GM23338 (cell line): ENCODE measurements at regions not wholly inside any gene's neighbourhood (a gene's known extent, or its start where the extent isn't known, plus 50 kb on each side); places are given as distances from the start of the nearest gene placed in this dataset.

Experiments
- ATAC-seq: fragments of 200-7000 bp; cut with Tn5 transposase; 3 replicates; pipeline ENCODE4 v1.9.1; 2020
- DNase-seq: peaks from one replicate; pipeline ENCODE4 v3.0.0-alpha.2; 2015; ENCODE audit warnings: low spot score
- H2AFZ ChIP-seq: fragments of 200-600 bp; sonication (generic); 2 replicates; pipeline ENCODE4 v1.8.0; 2016; ENCODE audit warnings: antibody characterized with exemption, mild to moderate bottlenecking, moderate library complexity
- H3F3A ChIP-seq: fragments of 200-600 bp; sonication (generic); replicated peaks from 2 replicates; pipeline ENCODE4 v1.8.0; 2017; ENCODE audit warnings: antibody characterized with exemption, mixed run types, low read depth
- H3K27ac ChIP-seq: fragments of 200-600 bp; sonication (generic); 2 replicates; pipeline ENCODE4 v1.6.1; 2016; ENCODE audit warnings: low read depth
- H3K27me3 ChIP-seq: fragments of 200-600 bp; sonication (generic); 2 replicates; pipeline ENCODE4 v1.8.0; 2016; ENCODE audit warnings: mild to moderate bottlenecking, mixed run types, moderate library complexity; ENCODE audit not compliant: insufficient read depth
- H3K36me3 ChIP-seq: fragments of 200-600 bp; sonication (generic); 2 replicates; pipeline ENCODE4 v1.8.0; 2016; ENCODE audit warnings: mild to moderate bottlenecking; ENCODE audit not compliant: insufficient read depth
- H3K4me1 ChIP-seq: fragments of 200-600 bp; sonication (generic); 2 replicates; pipeline ENCODE4 v1.8.0; 2016; ENCODE audit warnings: mild to moderate bottlenecking, moderate library complexity; ENCODE audit not compliant: insufficient read depth
- H3K4me2 ChIP-seq: fragments of 200-600 bp; sonication (generic); 2 replicates; pipeline ENCODE4 v1.7.1; 2017; ENCODE audit warnings: mixed run types
- H3K4me3 ChIP-seq: fragments of 200-600 bp; sonication (generic); 2 replicates; pipeline ENCODE4 v1.6.1; 2016; ENCODE audit warnings: mixed run types
- H3K79me2 ChIP-seq: fragments of 200-600 bp; sonication (generic); replicated peaks from 2 replicates; pipeline ENCODE4 v1.8.0; 2017; ENCODE audit warnings: mild to moderate bottlenecking; ENCODE audit not compliant: insufficient read depth
- H3K9me2 ChIP-seq: fragments of 200-600 bp; sonication (generic); 2 replicates; pipeline ENCODE4 v1.8.0; 2017; ENCODE audit not compliant: insufficient read depth
- H4K20me1 ChIP-seq: fragments of 200-600 bp; sonication (generic); replicated peaks from 2 replicates; pipeline ENCODE4 v1.8.0; 2017; ENCODE audit warnings: mild to moderate bottlenecking; ENCODE audit not compliant: insufficient read depth
- H3K27ac Mint-ChIP-seq: 2 replicates; pipeline ENCODE4 v1.8.0; 2020; ENCODE audit warnings: inconsistent platforms, mild to moderate bottlenecking, moderate library complexity, mixed read lengths
- H3K27me3 Mint-ChIP-seq: 3 replicates; pipeline ENCODE4 v1.8.0; 2022; ENCODE audit warnings: low read depth, mild to moderate bottlenecking, moderate library complexity, mixed read lengths, inconsistent platforms; ENCODE audit not compliant: insufficient read depth, poor library complexity
- H3K36me3 Mint-ChIP-seq: 3 replicates; pipeline ENCODE4 v1.8.0; 2021; ENCODE audit warnings: low read depth, mild to moderate bottlenecking, inconsistent platforms, moderate library complexity, mixed read lengths
- H3K4me1 Mint-ChIP-seq: 3 replicates; pipeline ENCODE4 v1.8.0; 2020; ENCODE audit warnings: mild to moderate bottlenecking, inconsistent platforms, mixed read lengths
- H3K4me3 Mint-ChIP-seq: 3 replicates; pipeline ENCODE4 v1.8.0; 2021; ENCODE audit warnings: moderate library complexity, mild to moderate bottlenecking, inconsistent platforms, mixed read lengths
- H3K9me3 Mint-ChIP-seq: 3 replicates; pipeline ENCODE4 v1.8.0; 2020; ENCODE audit warnings: moderate library complexity, mild to moderate bottlenecking, inconsistent platforms, mixed read lengths
- CREB1 ChIP-seq: fragments of 250-450 bp; sonication (Bioruptor Pico); IDR thresholded peaks from 2 replicates; pipeline ENCODE4 v1.5.0; 2020; ENCODE audit warnings: low read depth, mild to moderate bottlenecking, moderate library complexity
- CTCF ChIP-seq, 2 experiments: fragments of 200-600 bp in 1 of 2; sonication (generic) in 1 of 2; conservative IDR thresholded peaks; 2 replicates each; pipeline versions ENCODE4 v1.5.1 to v1.6.1; 2016 to 2017; ENCODE audit warnings: antibody characterized with exemption in 2 of 2, low read depth in 2 of 2, mild to moderate bottlenecking in 2 of 2, moderate library complexity in 1 of 2
- REST ChIP-seq: IDR thresholded peaks from one replicate; pipeline ENCODE4 v1.6.1; 2018; ENCODE audit warnings: antibody characterized with exemption; ENCODE audit not compliant: unreplicated experiment
- STAT1 ChIP-seq: IDR thresholded peaks from one replicate; pipeline ENCODE4 v1.6.1; 2016; ENCODE audit warnings: antibody characterized with exemption; ENCODE audit not compliant: unreplicated experiment
- ZNF114 ChIP-seq: fragments of 250-450 bp; sonication (Bioruptor Pico); IDR thresholded peaks from 2 replicates; pipeline ENCODE4 v1.5.0; 2020; ENCODE audit warnings: mild to moderate bottlenecking, moderate library complexity
- ZNF331 ChIP-seq: fragments of 250-450 bp; sonication (Bioruptor Pico); IDR thresholded peaks from 2 replicates; pipeline ENCODE4 v1.5.0; 2020; ENCODE audit warnings: low read depth, mild to moderate bottlenecking, moderate library complexity
- ZNF462 ChIP-seq: fragments of 250-450 bp; sonication (Bioruptor Pico); IDR thresholded peaks from 2 replicates; pipeline ENCODE4 v1.5.0; 2020; ENCODE audit warnings: mild to moderate bottlenecking, moderate library complexity

GRCh38 chr5:67496051-67496450, 299.5 kb upstream of the CD180 start (continued):
- no peak for TF ChIP-seq ZNF462 (CRISPR knock-in tag)

- no peaks in the 10 kb centered on the region for H3K9me2 ChIP-seq
- no peaks in the 10 kb centered on the region for H3K36me3 ChIP-seq
- Mint-ChIP-seq H3K27ac (no peak overlapping the region), H3K36me3 (peaks cover 6% of the 10 kb centered on the region; the same call in 2 of the 3 replicates), H3K4me1 (no peaks in the 10 kb centered on the region; the same call in 1 of the 3 replicates), H3K4me3 (no peak overlapping the region), H3K9me3 (peaks cover 10% of the 10 kb centered on the region), H3K27me3 (no peaks in the 10 kb centered on the region)
- no peaks in the 10 kb centered on the region for H4K20me1 ChIP-seq
- no peak overlapping the region for H3K4me3 ChIP-seq
- H3K27me3 ChIP-seq = no peaks in the 10 kb centered on the region
- H3F3A ChIP-seq = no peaks in the 10 kb centered on the region
- H3K27ac ChIP-seq = no peak overlapping the region
- H3K4me1 ChIP-seq = no peaks in the 10 kb centered on the region
- H3K4me2 ChIP-seq = no peak overlapping the region
- H2AFZ ChIP-seq = no peak overlapping the region
- ATAC-seq (no peak), DNase-seq (no peak)
- H3K79me2 ChIP-seq = no peaks in the 10 kb centered on the region
- TF ChIP-seq CTCF (conservative IDR thresholded peaks at IDR 0.05; ENCODE audit: low read depth in 2 of 2) (no peak), REST (no peak), ZNF114 (CRISPR knock-in tag) (no peak), CREB1 (CRISPR knock-in tag) (no peak), ZNF331 (CRISPR knock-in tag) (no peak), STAT1 (no peak)
Observed at GRCh38 chr5:67495072-67495471, 298.5 kb upstream of the CD180 start.
